HCT116 (cell line): ENCODE measurements at regions not wholly inside any gene's neighbourhood (a gene's known extent, or its start where the extent isn't known, plus 50 kb on each side); places are given as distances from the start of the nearest gene placed in this dataset.

ENCODE experiments used
- ATAC-seq: fragments of 200-7000 bp; cut with Tn5 transposase; 2 replicates; pipeline ENCODE4 v1.9.1; 2020; ENCODE audit warnings: mild to moderate bottlenecking, moderate library complexity
- BruUV-seq: library from RNA; stranded (reverse); fragments of 400-500 nt; replicated peaks from 2 replicates; lab custom pipeline; 2021; lab: Mats Ljungman, UMichigan
- CTCF ChIA-PET: fragments of 300-600 bp; sonication (Branson Sonifier 250); formaldehyde crosslinking; loops from one replicate; lab custom pipeline; 2021; ENCODE audit warnings: antibody characterized with exemption; lab: Charles Lee
- POLR2A ChIA-PET: fragments of 300-600, 350-600 bp; sonication (Branson Sonifier 250); formaldehyde crosslinking; loops from one replicate; lab custom pipeline; 2021; ENCODE audit warnings: antibody characterized with exemption; lab: Charles Lee
- RAD21 ChIA-PET, 2 experiments: fragments of 300-600 bp; sonication (Branson Sonifier 250); formaldehyde crosslinking; loops; one replicate each; lab custom pipeline; 2023; ENCODE audit warnings: low total read pairs in 2 of 2; ENCODE audit not compliant: uncharacterized antibody in 2 of 2, unreplicated experiment in 2 of 2, low non-redundant PET in 1 of 2; lab: Charles Lee
- DNase-seq: peaks from one replicate; pipeline ENCODE4 v3.0.0-alpha.2; 2010; ENCODE audit warnings: low read depth, low spot score
- H2AFZ ChIP-seq: fragments of 200-600 bp; shearing (Covaris generic), sonication (generic); 2 replicates; pipeline ENCODE4 v1.6.1; 2017; ENCODE audit warnings: low read depth, mixed run types, mixed read lengths, antibody characterized with exemption, low read length; ENCODE audit not compliant: poor library complexity, severe bottlenecking
- H3K27ac ChIP-seq: 2 replicates; pipeline ENCODE4 v1.5.1; 2012; ENCODE audit warnings: low read depth, low read length
- H3K27me3 ChIP-seq: fragments of 200-600 bp; sonication (generic); 2 replicates; pipeline ENCODE4 v1.6.1; 2016; ENCODE audit warnings: mixed run types, low read length, mixed read lengths; ENCODE audit not compliant: insufficient read depth
- H3K36me3 ChIP-seq, 2 experiments: fragments of 200-500 bp in 1 of 2; fragments of 200-600 bp in 1 of 2; sonication (Bioruptor generic) in 1 of 2; sonication (generic) in 1 of 2; 2 replicates each; pipeline versions ENCODE4 v1.5.1 to v1.6.1; 2014 to 2016; ENCODE audit warnings: low read length in 2 of 2, inconsistent platforms in 1 of 2, mixed read lengths in 1 of 2, mixed run types in 1 of 2; ENCODE audit not compliant: insufficient read depth in 2 of 2, control insufficient read depth in 1 of 2
- H3K4me1 ChIP-seq, 2 experiments: fragments of 200-600 bp in 1 of 2; sonication (generic) in 1 of 2; 2 replicates each; pipeline versions ENCODE4 v1.5.1 to v1.6.1; 2012 to 2017; ENCODE audit warnings: low read length in 2 of 2, inconsistent platforms in 1 of 2, mild to moderate bottlenecking in 1 of 2, mixed read lengths in 1 of 2, mixed run types in 1 of 2, moderate library complexity in 1 of 2; ENCODE audit not compliant: insufficient read depth in 2 of 2, control insufficient read depth in 1 of 2
- H3K4me2 ChIP-seq: fragments of 200-600 bp; sonication (generic); 2 replicates; pipeline ENCODE4 v1.6.1; 2017; ENCODE audit warnings: mixed run types, low read length, mixed read lengths
- H3K4me3 ChIP-seq, 2 experiments: fragments of 200-600 bp in 1 of 2; sonication (generic) in 1 of 2; replicated peaks in 1 of 2; 2 replicates each; pipeline ENCODE4 v1.5.1; 2011 to 2016; ENCODE audit warnings: low read length in 2 of 2, control low read depth in 1 of 2, low read depth in 1 of 2, mild to moderate bottlenecking in 1 of 2, mixed read lengths in 1 of 2, mixed run types in 1 of 2
- H3K79me2 ChIP-seq: fragments of 200-600 bp; sonication (generic); 2 replicates; pipeline ENCODE4 v1.6.1; 2017; ENCODE audit warnings: mild to moderate bottlenecking, mixed run types, low read length, moderate library complexity, mixed read lengths; ENCODE audit not compliant: insufficient read depth
- H3K9ac ChIP-seq: fragments of 200-600 bp; sonication (generic); 2 replicates; pipeline ENCODE4 v1.6.1; 2016; ENCODE audit warnings: low read length, mixed read lengths
- H3K9me2 ChIP-seq: fragments of 200-600 bp; sonication (generic), shearing (Covaris generic); 2 replicates; pipeline ENCODE4 v1.6.1; 2017; ENCODE audit warnings: mixed run types, mild to moderate bottlenecking, moderate library complexity; ENCODE audit not compliant: insufficient read depth
- H3K9me3 ChIP-seq, 2 experiments: fragments of 200-500 bp in 1 of 2; fragments of 200-600 bp in 1 of 2; sonication (Bioruptor generic) in 1 of 2; sonication (generic) in 1 of 2; 2 replicates each; pipeline ENCODE4 v1.6.1; 2014 to 2017; ENCODE audit warnings: low read length in 2 of 2, mixed read lengths in 2 of 2, inconsistent platforms in 1 of 2, low read depth in 1 of 2, mild to moderate bottlenecking in 1 of 2, mixed run types in 1 of 2, moderate library complexity in 1 of 2; ENCODE audit not compliant: control insufficient read depth in 1 of 2, insufficient read depth in 1 of 2
- H4K20me1 ChIP-seq: fragments of 200-600 bp; sonication (generic), shearing (Covaris generic); 2 replicates; pipeline ENCODE4 v1.6.1; 2017; ENCODE audit warnings: mixed run types, mild to moderate bottlenecking, moderate library complexity; ENCODE audit not compliant: insufficient read depth
- CBX3 ChIP-seq: IDR thresholded peaks from 2 replicates; pipeline ENCODE4 v1.6.1; 2012; ENCODE audit warnings: low read depth
- EGR1 ChIP-seq: IDR thresholded peaks from 2 replicates; pipeline ENCODE4 v1.6.1; 2012; ENCODE audit warnings: low read depth
- EZH2 ChIP-seq: fragments of 200-600 bp; sonication (generic); IDR thresholded peaks from 2 replicates; pipeline ENCODE4 v1.6.1; 2017; ENCODE audit warnings: antibody characterized with exemption, mixed run types
- JUND ChIP-seq: IDR thresholded peaks from 2 replicates; pipeline ENCODE4 v1.6.1; 2012
- POLR2A ChIP-seq: IDR thresholded peaks from 2 replicates; pipeline ENCODE4 v1.7.0; 2011; ENCODE audit warnings: borderline replicate concordance; ENCODE audit not compliant: insufficient read depth, insufficient read length; ENCODE audit errors: extremely low read depth
- POLR2AphosphoS5 ChIP-seq: IDR thresholded peaks from 2 replicates; pipeline ENCODE4 v1.6.1; 2011; ENCODE audit warnings: mild to moderate bottlenecking, low read depth, low read length, moderate library complexity
- RAD21 ChIP-seq: IDR thresholded peaks from 2 replicates; pipeline ENCODE4 v1.6.1; 2012; ENCODE audit warnings: low read depth, mild to moderate bottlenecking
- SP1 ChIP-seq: IDR thresholded peaks from 2 replicates; pipeline ENCODE4 v1.6.1; 2012; ENCODE audit warnings: low read depth
- SRF ChIP-seq: IDR thresholded peaks from 2 replicates; pipeline ENCODE4 v1.6.1; 2012; ENCODE audit warnings: low read depth
- ZFX ChIP-seq: fragments of 450-650 bp; IDR thresholded peaks from 2 replicates; pipeline ENCODE4 v1.6.1; 2017
- intact Hi-C: fragments of 100-400 bp; cut with micrococcal nuclease; formaldehyde crosslinking; loops from 2 replicates; pipeline ENCODE4 v1.10.0; 2022
- TF ChIP-seq, protein P1 (sequence below), 3 experiments: fragments of 200-600 bp in 1 of 3; sonication (generic) in 1 of 3; IDR thresholded peaks in 2 of 3; conservative IDR thresholded peaks in 1 of 3; 2 replicates each; pipeline ENCODE4 v1.5.1; 2012 to 2017; ENCODE audit warnings: low read depth in 2 of 3, low read length in 2 of 3, antibody characterized with exemption in 1 of 3, borderline replicate concordance in 1 of 3, control low read depth in 1 of 3, mild to moderate bottlenecking in 1 of 3, mixed read lengths in 1 of 3, mixed run types in 1 of 3, moderate library complexity in 1 of 3; ENCODE audit not compliant: insufficient read depth in 1 of 3
- TF ChIP-seq, protein P2 (sequence below): IDR thresholded peaks from 2 replicates; pipeline ENCODE4 v1.6.1; 2012

DNA sequence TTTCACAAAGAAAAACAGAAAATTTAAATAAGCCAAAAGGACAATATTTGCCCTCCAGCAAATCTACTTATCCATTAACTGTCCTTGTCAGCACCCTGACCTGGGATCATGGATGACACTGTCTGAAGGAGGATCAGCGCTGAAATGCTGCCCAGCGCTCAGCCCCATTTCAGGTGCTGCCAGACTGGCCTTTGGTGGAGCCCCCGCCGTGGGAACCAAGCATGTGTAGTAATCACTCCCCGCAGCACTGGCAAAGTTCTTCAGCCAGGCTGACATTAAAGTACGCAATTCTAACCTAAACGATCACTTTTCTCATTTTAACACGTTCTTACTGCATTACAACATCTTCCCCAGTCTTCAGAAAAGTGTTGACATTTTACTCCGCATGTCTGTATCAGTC is 108.6 kb upstream of the GPC1 start:
- no peak for TF ChIP-seq EGR1
- TF ChIP-seq EZH2: no peak
- no peak for TF ChIP-seq JUND
- TF ChIP-seq ZFX: no peak
- no peak for TF ChIP-seq POLR2A
- TF ChIP-seq CBX3: no peak
- TF ChIP-seq, protein P1, sequence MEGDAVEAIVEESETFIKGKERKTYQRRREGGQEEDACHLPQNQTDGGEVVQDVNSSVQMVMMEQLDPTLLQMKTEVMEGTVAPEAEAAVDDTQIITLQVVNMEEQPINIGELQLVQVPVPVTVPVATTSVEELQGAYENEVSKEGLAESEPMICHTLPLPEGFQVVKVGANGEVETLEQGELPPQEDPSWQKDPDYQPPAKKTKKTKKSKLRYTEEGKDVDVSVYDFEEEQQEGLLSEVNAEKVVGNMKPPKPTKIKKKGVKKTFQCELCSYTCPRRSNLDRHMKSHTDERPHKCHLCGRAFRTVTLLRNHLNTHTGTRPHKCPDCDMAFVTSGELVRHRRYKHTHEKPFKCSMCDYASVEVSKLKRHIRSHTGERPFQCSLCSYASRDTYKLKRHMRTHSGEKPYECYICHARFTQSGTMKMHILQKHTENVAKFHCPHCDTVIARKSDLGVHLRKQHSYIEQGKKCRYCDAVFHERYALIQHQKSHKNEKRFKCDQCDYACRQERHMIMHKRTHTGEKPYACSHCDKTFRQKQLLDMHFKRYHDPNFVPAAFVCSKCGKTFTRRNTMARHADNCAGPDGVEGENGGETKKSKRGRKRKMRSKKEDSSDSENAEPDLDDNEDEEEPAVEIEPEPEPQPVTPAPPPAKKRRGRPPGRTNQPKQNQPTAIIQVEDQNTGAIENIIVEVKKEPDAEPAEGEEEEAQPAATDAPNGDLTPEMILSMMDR (IDR thresholded peaks at IDR 0.05 in 2 of 3, conservative IDR thresholded peaks at IDR 0.05 in 1 of 3; ENCODE audit: borderline replicate concordance in 1 of 3, insufficient read depth in 1 of 3, low read depth in 2 of 3, low read length in 2 of 3): no peak
- TF ChIP-seq, protein P2, sequence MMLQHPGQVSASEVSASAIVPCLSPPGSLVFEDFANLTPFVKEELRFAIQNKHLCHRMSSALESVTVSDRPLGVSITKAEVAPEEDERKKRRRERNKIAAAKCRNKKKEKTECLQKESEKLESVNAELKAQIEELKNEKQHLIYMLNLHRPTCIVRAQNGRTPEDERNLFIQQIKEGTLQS: no peak
- TF ChIP-seq RAD21: no peak
- no peak for TF ChIP-seq POLR2AphosphoS5
- no peak for TF ChIP-seq SRF
- TF ChIP-seq SP1: no peak
- no peaks in the 10 kb centered on the region for H3K27me3 ChIP-seq
- ATAC-seq (no peak), DNase-seq (no peak)
- H3K79me2 ChIP-seq: no peaks in the 10 kb centered on the region
- H2AFZ ChIP-seq: no peak overlapping the region
- H3K9me3 ChIP-seq: no peaks in the 10 kb centered on the region
- H3K27ac ChIP-seq: no peak overlapping the region
- H3K36me3 ChIP-seq: no peaks in the 10 kb centered on the region
- H3K4me3 ChIP-seq: no peak overlapping the region
- no peaks in the 10 kb centered on the region; a peak in 1 of 4 replicates for H3K4me1 ChIP-seq
- RAD21 ChIA-PET: no interaction called here
- H4K20me1 ChIP-seq: no peaks in the 10 kb centered on the region
- BruUV-seq: no TSS peak
- POLR2A ChIA-PET: no interaction called here
- CTCF ChIA-PET: no interaction called here
- H3K9me2 ChIP-seq: no peaks in the 10 kb centered on the region
- H3K9ac ChIP-seq: no peak overlapping the region
- intact Hi-C loops: no loop called here
- no peak overlapping the region for H3K4me2 ChIP-seq
